SW 1271 (cell line): ENCODE measurements at regions not wholly inside any gene's neighbourhood (a gene's known extent, or its start where the extent isn't known, plus 50 kb on each side); places are given as distances from the start of the nearest gene placed in this dataset.
"Not testable (repeated sequence)": the region's sequence is repeated elsewhere in the genome, so short reads cannot be mapped to it uniquely, and the experiment has no call there.

ENCODE experiments used
- DNase-seq, 2 experiments: peaks; one replicate each; lab custom pipeline; 2025; lab: John Stamatoyannopoulos, UW

DNA sequence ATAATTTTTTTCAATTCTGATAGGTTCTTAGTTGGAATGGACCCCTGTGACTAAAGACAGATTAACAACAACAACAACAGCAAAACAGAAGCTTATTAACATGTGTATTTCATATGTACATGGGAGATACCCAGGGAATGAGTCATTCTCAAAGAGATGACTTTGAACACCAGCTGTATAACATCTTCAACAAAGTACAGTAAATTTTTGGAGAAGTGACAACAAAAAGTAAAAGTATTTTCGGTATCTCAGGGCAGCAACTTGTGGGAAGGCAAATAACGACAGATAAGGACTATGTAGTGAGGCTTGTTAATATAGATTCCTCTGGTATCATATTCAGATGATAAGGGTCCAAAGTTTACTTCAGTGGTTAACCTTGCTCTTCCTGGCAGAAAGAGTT lies 573.4 kb upstream of the RAG2 start:
- DNase-seq, result no peak

DNA sequence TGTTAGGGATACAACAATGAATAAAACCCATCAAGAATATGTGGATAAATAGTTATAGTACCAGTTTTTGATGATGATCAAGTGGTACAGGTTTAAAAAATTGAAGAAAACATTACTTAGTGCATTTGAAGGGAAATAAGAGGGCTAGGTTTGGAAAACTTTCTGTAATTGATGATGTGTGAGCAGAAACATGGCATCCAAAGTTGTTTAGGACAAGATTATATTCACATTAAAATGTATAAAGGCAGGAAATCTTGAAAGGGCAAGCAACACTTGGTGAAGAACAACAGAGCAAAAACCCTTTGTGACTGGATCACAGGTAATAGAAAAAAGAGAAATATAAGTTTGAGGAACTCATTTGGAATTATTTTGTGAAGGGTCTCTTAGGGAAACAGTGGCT lies 572.3 kb upstream of the RAG2 start:
- no peak for DNase-seq

GRCh38 chr11:37145434-37145833 lies 547.4 kb upstream of the RAG2 start:
- DNase-seq, result not testable (repeated sequence)

- DNase-seq, result no peak
Measured at GRCh38 chr11:37142591-37142990, 544.6 kb upstream of the RAG2 start.

- DNase-seq, result no peak
Measured at GRCh38 chr11:37141707-37142106, 543.7 kb upstream of the RAG2 start.

DNA sequence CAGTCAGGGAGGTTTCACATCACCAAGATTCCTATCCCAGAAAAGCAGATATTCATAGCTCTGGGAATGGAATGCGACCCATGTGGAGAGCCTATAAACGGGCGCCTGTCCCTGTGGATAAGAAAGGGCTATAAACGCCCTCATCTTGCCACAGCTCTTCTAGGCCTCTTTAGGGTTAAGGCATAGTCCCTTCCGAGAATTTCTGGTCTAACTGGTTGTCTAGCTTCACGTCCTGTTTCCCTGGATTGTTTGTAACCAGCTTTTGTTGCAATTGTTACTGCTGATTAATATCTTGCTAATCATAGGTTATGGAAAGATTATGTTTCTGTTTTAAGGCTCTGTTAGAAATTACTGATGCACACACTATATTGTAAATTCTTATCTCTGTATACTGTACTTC lies 537.6 kb upstream of the RAG2 start:
- not testable (repeated sequence) for DNase-seq

GRCh38 chr11:37134637-37135036 lies 536.6 kb upstream of the RAG2 start:
- no peak for DNase-seq

GRCh38 chr11:37124384-37124783 lies 526.3 kb upstream of the RAG2 start:
- no peak for DNase-seq

- no peak for DNase-seq
Measured at GRCh38 chr11:37115963-37116362, 517.9 kb upstream of the RAG2 start.

DNA sequence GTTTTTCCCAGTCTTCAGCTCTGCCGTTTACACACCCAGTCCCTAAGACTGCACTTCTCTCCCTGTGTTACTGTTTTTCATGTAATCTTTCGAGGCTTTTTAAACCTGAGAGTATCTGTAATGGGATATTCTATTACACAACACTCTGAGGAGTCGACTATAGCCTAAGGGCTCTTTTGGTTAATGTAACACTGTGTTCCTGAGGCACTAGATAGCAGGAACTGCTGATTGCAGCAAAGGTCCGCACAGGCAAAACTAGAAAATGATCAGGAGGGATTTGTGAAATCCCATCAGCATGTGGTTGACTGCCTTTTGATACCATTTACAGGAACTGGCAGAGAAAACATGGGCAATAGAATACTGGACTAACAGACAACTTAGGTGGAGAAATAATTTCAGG lies 512.3 kb upstream of the RAG2 start:
- no peak for DNase-seq

- no peak for DNase-seq
Measured at GRCh38 chr11:37109286-37109585, 511.2 kb upstream of the RAG2 start.

- no peak for DNase-seq
Measured at GRCh38 chr11:37108436-37109285, 510.6 kb upstream of the RAG2 start.

DNA sequence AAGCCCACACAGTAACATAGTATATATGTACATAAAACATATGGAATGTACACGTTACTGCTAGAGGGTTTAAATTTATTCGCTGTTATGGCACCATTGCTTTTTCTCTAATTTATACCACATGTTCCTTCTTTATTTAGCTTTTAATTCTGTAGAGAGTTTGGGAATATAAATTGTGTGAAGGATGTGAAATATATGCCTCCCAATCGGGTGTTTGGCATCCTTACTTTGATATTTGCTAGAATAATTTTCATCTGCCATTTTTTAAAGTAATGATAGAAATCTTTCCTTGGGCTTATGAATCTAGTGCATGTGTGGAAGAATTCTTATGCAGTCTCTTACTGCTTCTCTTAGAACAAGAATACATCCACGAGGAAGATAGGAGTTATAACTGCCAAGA lies 509.8 kb upstream of the RAG2 start:
- no peak for DNase-seq

GRCh38 chr11:37107415-37107814 lies 509.4 kb upstream of the RAG2 start:
- DNase-seq, result no peak

DNA sequence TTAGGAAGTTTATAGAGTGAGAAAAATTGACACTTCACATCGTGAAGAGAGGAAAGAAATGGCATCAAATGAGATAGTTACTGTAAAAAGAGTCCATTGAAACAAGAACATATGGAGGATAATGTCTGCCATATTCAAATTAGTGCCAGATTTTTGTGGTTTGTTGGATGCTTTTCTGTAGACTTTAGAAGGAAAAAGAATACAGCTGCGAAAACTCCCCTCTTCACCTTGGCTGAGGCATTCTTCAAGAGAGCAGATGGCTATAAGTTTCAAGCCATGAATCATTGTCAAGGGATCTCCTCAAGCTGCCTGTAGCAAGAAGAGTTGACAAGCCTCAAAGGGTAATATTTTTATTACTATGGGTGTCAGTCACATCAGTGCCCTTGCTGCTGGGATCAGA lies 507.4 kb upstream of the RAG2 start:
- DNase-seq, result no peak

DNA sequence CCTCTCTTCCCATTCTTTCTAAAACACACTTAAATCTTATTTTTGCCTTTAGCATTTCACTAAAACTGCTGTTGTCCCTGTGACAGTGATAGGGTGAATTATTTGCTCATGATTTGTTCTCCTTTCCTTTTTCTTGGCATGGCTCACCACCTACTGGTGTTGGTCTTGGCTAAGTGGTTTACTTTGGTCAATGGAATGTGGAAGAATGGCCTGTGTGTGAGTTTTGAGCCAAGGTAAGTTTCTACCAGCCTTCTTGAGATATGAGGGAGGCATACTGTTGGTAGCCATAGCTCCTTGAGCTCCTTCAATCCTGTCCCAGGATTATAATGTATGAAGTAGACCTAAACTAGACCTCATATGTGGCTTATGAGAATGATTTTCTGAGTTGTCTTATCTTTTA lies 506.3 kb upstream of the RAG2 start:
- no peak for DNase-seq

DNA sequence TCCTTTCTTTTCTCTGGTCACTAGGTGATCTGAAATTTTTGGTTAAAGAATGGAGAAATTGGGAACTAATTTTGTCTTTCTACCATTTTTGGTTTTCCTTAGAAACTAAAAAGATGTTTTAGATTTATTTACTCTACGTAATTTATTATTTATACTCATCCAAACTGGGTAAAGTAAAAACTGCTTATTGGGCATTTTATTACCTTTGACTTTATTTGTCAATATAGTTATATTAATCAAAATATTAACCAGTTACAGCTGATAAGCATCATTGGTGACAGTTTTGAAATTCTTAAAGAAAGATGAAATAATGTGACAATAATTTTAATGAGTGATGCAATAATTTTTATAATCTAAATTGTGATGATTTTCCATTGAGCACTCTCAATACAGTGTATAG lies 502.0 kb upstream of the RAG2 start:
- DNase-seq, result no peak

- DNase-seq, result no peak
Measured at GRCh38 chr11:37092487-37092886, 494.5 kb upstream of the RAG2 start.

GRCh38 chr11:37089439-37089838 lies 491.4 kb upstream of the RAG2 start:
- no peak for DNase-seq

DNA sequence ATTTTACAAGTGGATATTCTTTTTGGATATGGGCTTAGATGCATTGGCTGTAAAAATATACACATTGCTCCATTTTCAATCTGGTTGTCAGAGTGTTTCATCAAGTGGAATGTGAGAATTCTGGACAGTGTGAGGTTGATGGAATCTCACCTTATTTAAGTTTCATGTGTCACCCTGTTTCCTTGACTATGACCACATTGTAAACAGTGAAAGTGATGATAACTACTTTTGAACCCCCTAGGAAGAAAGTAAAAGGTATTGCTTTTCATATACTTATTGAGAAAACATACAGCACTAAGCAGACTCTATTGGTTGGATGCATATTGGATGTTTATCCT lies 490.5 kb upstream of the RAG2 start:
- DNase-seq, result no peak

DNA sequence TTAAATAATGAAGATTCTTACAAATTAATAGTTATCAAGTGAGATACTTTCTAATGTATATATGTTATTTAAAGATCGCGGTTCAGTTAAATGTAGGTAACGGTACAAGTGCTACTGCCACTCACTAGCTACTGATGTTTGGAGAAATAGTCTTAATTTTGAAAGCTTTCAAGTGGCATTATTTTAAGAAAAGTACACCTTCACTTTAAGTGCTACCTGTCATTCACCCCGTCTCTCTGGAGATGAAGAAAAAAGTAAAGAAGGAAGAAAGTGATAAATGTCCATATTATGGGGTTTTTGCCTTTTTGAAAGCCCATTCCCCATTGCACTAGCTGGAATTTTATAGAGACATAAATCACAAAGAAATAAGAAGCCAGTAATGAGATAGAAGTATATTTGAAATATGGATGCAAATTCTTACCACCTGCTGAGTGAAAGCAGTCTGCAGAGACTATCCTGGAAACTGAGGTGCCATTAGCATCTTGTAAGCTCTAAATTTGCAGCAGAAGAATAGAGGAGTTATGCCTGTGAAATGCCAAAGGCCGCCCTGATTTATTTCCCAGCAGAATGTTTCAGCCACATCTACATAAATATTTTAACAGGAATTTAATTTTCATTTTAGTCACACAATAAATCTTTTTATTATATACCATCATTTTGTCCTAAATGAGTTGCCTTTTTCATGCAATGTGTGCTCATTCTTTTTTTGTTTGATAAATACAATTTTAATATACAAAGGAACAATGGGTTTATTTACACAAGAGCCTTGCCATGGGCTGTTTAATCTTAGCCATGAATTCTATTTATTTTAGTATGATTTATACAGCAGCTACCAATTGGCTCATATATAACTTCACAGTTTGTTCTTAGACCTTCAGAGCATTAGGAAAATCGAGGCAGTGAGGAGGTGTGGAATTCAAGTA lies 489.9 kb upstream of the RAG2 start:
- no peak for DNase-seq

DNA sequence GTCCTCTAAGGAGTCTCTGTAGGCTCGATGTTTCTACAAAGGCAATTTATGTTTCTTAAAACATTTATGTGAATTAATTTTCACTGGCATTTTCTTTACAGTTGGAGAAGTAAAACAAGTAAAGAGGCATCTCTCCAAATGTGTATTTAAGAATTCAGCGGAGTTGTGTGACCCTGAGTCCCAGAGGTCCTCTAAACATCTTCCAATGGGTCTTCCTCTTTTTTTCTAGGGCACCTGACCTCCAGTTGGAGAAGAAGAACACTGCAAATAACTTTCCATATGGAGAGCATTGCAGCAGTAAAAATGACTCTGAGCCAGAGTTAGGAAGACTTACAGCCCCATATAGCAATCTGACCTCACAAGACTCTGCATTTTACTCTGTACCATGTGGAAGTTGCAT lies 480.5 kb upstream of the RAG2 start:
- DNase-seq, result no peak

GRCh38 chr11:37076866-37077265 lies 478.8 kb upstream of the RAG2 start:
- DNase-seq, result no peak
